Adrenal gland (tissue), 9 donors: ENCODE measurements at regions not wholly inside any gene's neighbourhood (a gene's known extent, or its start where the extent isn't known, plus 50 kb on each side); places are given as distances from the start of the nearest gene placed in this dataset.
"Not testable (repeated sequence)": the region's sequence is repeated elsewhere in the genome, so short reads cannot be mapped to it uniquely, and the experiment has no call there.

Experiments
- DNase-seq, 7 donors: peaks; one replicate each; pipeline ENCODE4 v3.0.0-alpha.2; 2019 to 2020
- H3K27ac ChIP-seq, 5 donors: fragments of 200-600 bp; sonication (generic) in 4 of 5; 1 replicate in 3 of 5; 2 replicates in 2 of 5; pipeline versions ENCODE4 v1.5.1 to v1.8.0; 2016 to 2020; ENCODE audit warnings: mild to moderate bottlenecking in 1 of 5
- H3K27me3 ChIP-seq: fragments of 200-600 bp; 2 replicates; pipeline ENCODE4 v1.8.0; 2021
- H3K36me3 ChIP-seq, 2 donors: fragments of 200-600 bp; replicated peaks in 1 of 2; 1 replicate in 1 of 2; 2 replicates in 1 of 2; pipeline versions ENCODE4 v1.5.1 to v1.8.0; 2018 to 2022
- H3K4me1 ChIP-seq, 2 donors: fragments of 200-600 bp; replicated peaks in 1 of 2; 1 replicate in 1 of 2; 2 replicates in 1 of 2; pipeline versions ENCODE4 v1.5.1 to v1.8.0; 2018 to 2021
- H3K4me3 ChIP-seq, 4 donors: fragments of 200-600 bp; sonication (generic) in 3 of 4; one replicate each; pipeline ENCODE4 v1.5.1; 2016 to 2018
- H3K9me3 ChIP-seq, 3 donors: fragments of 200-600 bp; sonication (generic) in 1 of 3; replicated peaks in 1 of 3; 1 replicate in 2 of 3; 2 replicates in 1 of 3; pipeline versions ENCODE4 v1.5.1 to v1.8.0; 2016 to 2021
- CTCF ChIP-seq, 6 experiments: fragments of 450-650 bp in 4 of 6; fragments of 200-600 bp in 2 of 6; sonication (generic) in 1 of 6; IDR thresholded peaks; 1 replicate in 5 of 6; 2 replicates in 1 of 6; pipeline versions ENCODE4 v1.5.1 to v1.8.0; 2016 to 2021; ENCODE audit warnings: antibody characterized with exemption in 6 of 6, mild to moderate bottlenecking in 2 of 6, moderate library complexity in 1 of 6
- POLR2A ChIP-seq, 2 donors: fragments of 450-650 bp; IDR thresholded peaks; one replicate each; pipeline ENCODE4 v1.6.1; 2017; ENCODE audit warnings: antibody characterized with exemption in 2 of 2, mild to moderate bottlenecking in 2 of 2, moderate library complexity in 1 of 2
- WGBS, 4 donors: extraction: QIAGEN DNeasy Blood & Tissue Kit in 2 of 4; methylation state at CpG; one replicate each; pipeline versions ENCODE4 v1.1.5 to v1.1.7; 2013 to 2017; 5-methylcytosine and 5-hydroxymethylcytosine counted together
- intact Hi-C, 2 donors: fragments of 100-400 bp; cut with DNase I; formaldehyde crosslinking; loops; one replicate each; pipeline versions ENCODE4 v1.14.1 to v1.15.0; 2022 to 2023
- donor health status: healthy with polysubstance abuse.
- donor health status: Bipolar disorder and iron deficiency.
- donor health status: DM: yes; HTN: yes; CAD: no.
- donor health status: DM: no; HTN: no; CAD: no.
- donor health status: DM: no; HTN: no; CAD: no.

GRCh38 chr10:77723376-77723775 lies 85.8 kb upstream of the KCNMA1 start:
- DNase-seq, result no peak
- TF ChIP-seq POLR2A (IDR thresholded peaks at IDR 0.05), result no peak
- no peak for TF ChIP-seq CTCF (IDR thresholded peaks at IDR 0.05)
- Histone ChIP-seq H3K9me3 (no peaks in the 10 kb centered on the region), H3K4me3 (no peak overlapping the region), H3K36me3 (no peaks in the 10 kb centered on the region), H3K4me1 (no peaks in the 10 kb centered on the region), H3K27ac (no peak overlapping the region), H3K27me3 (no peaks in the 10 kb centered on the region)
- WGBS, 4 donors, result 69 to 86% (median 81%) methylated on average over 5 of the region's 5 CpGs
- intact Hi-C loops, result no loop called here

GRCh38 chr10:77722956-77723355 lies 85.3 kb upstream of the KCNMA1 start:
- intact Hi-C loops, H3K27ac ChIP-seq, H3K9me3 ChIP-seq, H3K4me1 ChIP-seq, DNase-seq, H3K4me3 ChIP-seq, H3K36me3 ChIP-seq, H3K27me3 ChIP-seq: not testable (repeated sequence)
- 51 to 63% (median 56%) methylated on average over 3 of the region's 3 CpGs for WGBS, 4 donors

- peaks cover 0 to 5% of the 10 kb centered on the region in 2 donors for H3K4me1 ChIP-seq
- DNase-seq, result no peak
- intact Hi-C loops, result no loop called here
- TF ChIP-seq POLR2A (IDR thresholded peaks at IDR 0.05) (no peak), CTCF (IDR thresholded peaks at IDR 0.05) (no peak)
- no peaks in the 10 kb centered on the region for H3K27me3 ChIP-seq
- no peaks in the 10 kb centered on the region for H3K9me3 ChIP-seq
- H3K4me3 ChIP-seq, result no peak overlapping the region
- H3K27ac ChIP-seq, result no peak overlapping the region
- H3K36me3 ChIP-seq, result no peaks in the 10 kb centered on the region
- 87 to 97% (median 92%) methylated on average over 3 of the region's 3 CpGs for WGBS, 4 donors
These were observed 84.2 kb upstream of the KCNMA1 start for GRCh38 chr10:77721815-77722214.

- WGBS, 4 donors, result 49 to 68% (median 61%) methylated on average over 2 of the region's 2 CpGs
- no peak for DNase-seq
- Histone ChIP-seq H3K4me3 (no peak overlapping the region), H3K27ac (no peak overlapping the region), H3K27me3 (no peaks in the 10 kb centered on the region), H3K36me3 (no peaks in the 10 kb centered on the region), H3K9me3 (no peaks in the 10 kb centered on the region), H3K4me1 (peaks cover 0 to 5% of the 10 kb centered on the region in 2 donors)
- intact Hi-C loops, result loop anchor here in 1 of 2 donors (10.0 kb wide), 1 partner anchor 544 kb away; no protein-coding TSS in a partner anchor
- TF ChIP-seq POLR2A (IDR thresholded peaks at IDR 0.05) (no peak), CTCF (IDR thresholded peaks at IDR 0.05) (no peak)
These were observed 81.3 kb upstream of the KCNMA1 start for GRCh38 chr10:77718957-77719356.

- H3K9me3 ChIP-seq, DNase-seq, H3K4me3 ChIP-seq, H3K4me1 ChIP-seq, H3K27ac ChIP-seq, H3K27me3 ChIP-seq, H3K36me3 ChIP-seq: not testable (repeated sequence)
- 61 to 71% (median 68%) methylated on average over 6 of the region's 6 CpGs for WGBS, 4 donors
- intact Hi-C loops, result loop anchor here in 1 of 2 donors (10.0 kb wide), 1 partner anchor 544 kb away; no protein-coding TSS in a partner anchor
These were observed 80.7 kb upstream of the KCNMA1 start for GRCh38 chr10:77718312-77718711.
